ENCODE measurements at regions not wholly inside any gene's neighbourhood (a gene's known extent, or its start where the extent isn't known, plus 50 kb on each side); places are given as distances from the start of the nearest gene placed in this dataset.
"Not testable (repeated sequence)": the region's sequence is repeated elsewhere in the genome, so short reads cannot be mapped to it uniquely, and the experiment has no call there.

DNA sequence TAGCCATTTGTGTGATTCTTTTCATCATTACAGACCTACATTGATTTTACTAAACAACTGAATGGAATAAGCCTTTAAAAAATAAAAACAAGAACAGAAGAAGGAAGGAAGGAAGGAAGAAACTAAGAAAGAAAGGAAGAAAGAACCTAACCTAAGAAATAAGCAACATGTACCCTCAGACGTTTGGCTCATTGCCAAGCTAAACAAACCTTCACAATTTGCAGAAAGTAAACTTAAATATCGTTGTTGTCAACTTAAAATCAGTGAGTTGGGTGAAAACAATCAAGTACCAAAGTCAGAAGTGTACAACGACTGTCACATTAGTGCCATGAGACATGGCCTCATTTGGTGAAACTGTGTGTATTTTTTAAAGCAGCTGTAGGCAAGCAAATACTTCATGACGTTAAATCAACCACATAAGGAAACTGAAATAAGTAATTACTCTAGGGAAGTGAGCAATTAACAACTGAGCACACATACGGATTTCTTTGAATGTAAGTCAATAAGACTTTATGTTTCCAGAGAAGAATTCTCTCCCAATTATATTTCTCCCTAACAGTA, 313.1 kb upstream of the TMPRSS15 start:
- no peak for DNase-seq (ENCODE audit: low read depth)

DNA sequence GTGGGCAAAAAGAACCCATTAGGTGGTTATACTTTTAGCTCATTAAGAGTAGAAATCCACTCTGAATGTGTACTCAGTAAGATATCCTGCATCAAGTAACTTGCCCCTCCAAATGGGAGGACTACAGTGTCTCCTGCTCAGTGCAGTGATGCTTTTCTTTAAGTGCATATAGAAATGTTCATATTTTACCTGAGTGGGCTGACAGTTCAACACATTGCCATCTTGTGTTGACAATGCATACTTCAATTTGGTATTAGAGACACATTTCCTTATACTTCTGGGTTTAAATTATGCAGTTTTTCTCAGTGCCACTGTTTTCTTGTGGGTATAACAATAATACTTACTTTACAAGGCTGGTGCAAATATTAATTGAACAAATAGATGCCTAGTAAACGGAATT, 318.6 kb upstream of the TMPRSS15 start:
- DNase-seq (ENCODE audit: low read depth), result no peak

DNA sequence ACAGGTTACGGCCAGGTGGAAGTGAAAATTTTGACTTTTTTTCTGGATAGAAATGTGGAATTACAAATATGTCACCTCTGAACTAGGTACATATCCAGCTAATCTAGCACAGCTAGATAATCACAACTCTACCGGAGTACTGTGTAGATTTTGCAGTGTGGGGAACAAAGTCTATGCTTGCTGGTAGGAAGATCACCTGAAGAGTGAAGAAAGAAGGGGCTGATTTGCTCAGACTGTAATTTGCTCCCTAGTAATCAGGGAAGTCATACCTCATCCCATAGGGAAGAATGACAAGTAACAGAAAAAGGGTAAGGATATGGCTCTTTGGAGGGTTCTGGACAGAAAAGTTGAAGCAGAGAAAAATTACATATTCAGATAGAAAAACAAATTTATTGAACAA, 319.6 kb upstream of the TMPRSS15 start:
- DNase-seq (ENCODE audit: low read depth), result no peak

DNA sequence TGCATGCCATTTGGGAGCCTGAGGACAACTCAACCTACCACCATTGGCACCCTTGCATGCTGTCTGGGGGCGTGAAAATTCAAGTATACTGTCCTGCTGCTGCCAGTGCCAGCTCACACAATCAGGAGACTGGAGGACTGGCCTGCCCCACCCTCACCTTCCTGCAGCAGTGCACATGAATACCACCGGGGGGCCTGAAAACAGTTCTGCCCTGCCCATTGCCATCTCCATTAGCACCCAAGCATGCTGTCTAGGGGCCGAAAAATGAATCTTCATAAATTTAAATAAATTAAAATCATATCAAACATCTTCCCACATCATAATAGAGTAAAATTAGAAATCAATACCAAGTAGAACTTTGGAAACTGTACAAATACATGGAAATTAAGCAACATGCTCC, 322.1 kb upstream of the TMPRSS15 start:
- no peak for DNase-seq (ENCODE audit: low read depth)

DNA sequence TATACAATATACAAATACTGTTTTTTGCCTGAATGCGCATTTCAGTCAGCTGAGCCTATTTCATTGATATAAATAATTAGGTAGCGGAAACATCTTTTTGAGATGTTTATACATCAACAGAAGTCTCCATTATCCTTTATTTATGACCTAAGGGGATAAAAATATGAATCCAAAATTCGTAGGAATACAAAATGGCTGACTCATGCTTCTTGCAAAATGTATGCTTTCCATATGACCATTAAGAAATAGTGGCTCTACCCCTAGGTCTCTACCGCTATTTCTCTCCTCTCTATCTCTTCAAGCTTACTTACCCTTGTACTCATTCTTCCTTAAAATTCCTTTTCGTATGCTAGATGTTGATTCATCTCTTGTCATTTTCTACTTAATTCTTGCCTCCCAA, 338.4 kb upstream of the TMPRSS15 start:
- no peak for DNase-seq (ENCODE audit: low read depth)

DNA sequence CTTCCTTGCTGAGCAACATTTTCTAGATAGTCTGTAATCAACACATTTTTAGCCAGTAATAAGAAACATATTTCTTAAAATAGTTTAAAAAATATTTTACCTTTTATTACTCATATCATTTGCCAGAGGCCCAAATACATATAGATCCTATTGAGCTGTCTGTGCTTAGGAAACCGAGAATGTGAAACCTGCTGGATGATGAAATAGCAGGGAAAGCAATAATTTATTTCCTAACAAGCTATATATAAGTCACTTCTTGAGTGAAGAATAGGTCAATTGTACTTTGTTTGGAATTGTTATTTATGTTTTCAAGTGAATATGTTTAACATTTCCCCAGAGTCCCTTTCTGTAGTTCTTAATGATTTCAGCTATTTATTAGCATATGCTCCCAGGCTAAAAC, 339.9 kb upstream of the TMPRSS15 start:
- no peak for DNase-seq (ENCODE audit: low read depth)

DNA sequence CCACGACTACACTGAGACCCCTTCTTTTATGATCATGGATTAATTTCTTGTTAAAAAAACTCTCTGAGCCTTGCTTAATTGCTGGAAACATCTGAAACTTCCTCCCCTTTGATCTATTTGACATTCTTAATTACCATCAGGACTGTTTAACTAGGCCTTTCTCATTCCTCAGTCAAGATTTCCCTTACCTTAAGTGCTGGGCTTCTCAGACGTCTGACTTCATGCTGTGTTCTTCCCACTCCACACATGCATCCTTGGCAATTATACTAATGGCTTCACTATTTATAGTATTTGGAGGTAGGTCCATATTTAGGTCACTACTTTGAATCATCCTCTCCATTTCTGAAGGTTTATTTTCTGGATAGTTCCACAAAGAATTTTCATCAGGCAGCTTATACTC, 341.3 kb upstream of the TMPRSS15 start:
- DNase-seq (ENCODE audit: low read depth), result no peak

DNA sequence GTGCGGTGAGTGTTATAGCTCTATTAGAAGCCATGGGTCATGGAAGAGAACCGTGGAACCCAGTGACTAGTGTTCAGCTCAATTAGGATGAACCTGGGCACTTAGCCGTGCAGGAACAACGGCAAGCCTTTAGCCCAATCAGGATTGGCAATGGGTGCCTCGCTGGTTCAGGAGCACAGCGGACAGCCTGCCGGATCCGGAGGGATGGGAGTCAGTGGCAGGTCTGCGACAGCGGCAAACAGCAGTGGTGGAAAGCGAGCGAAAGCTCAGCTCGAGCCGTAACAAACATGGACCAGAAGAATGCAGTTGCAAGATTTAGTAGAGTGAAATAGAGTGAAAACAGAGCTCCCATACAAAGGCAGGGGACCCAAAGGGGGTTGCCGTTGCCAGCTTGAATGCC, 349.3 kb upstream of the TMPRSS15 start:
- not testable (repeated sequence) for DNase-seq (ENCODE audit: low read depth)

DNA sequence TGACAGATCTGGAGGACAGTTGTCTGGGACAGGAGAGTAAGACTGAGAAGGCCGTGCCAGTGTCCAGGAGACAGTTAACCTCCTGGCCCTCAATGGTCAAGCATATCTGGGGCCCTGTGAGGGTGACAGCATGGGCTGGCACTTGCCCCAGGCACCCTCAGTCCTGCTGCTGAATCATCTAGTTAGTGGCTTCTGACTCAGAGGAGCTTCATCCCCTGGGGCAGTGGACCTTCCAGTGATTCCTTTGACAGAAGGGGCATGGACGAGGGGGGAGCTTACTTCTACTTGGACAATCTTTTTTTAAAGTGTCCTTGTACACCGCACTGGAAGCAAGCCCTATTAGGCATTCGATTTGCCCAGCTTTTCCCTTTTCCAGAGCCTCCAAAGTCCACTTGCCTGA, 352.7 kb upstream of the TMPRSS15 start:
- not testable (repeated sequence) for DNase-seq (ENCODE audit: low read depth)

DNA sequence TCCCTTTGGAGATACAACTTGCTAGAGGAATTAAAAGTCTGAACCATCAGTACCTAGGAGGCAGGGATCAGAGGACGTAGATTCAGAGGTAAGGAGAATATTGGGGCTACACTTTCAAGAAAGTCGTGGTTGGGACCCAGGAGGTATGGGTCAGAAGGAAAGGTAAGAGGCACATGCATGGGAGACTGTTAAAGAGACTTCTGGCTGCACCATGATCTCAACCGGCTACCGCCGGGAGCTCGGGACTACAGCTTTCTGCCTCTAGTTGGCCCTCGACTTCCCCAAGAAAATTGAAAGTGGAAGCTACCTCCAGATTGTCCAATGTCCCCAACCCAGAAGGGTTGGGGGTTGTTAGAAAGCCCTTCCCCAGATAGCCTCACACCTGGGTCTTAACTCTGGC, 355.7 kb upstream of the TMPRSS15 start:
- no peak for DNase-seq (ENCODE audit: low read depth)

DNA sequence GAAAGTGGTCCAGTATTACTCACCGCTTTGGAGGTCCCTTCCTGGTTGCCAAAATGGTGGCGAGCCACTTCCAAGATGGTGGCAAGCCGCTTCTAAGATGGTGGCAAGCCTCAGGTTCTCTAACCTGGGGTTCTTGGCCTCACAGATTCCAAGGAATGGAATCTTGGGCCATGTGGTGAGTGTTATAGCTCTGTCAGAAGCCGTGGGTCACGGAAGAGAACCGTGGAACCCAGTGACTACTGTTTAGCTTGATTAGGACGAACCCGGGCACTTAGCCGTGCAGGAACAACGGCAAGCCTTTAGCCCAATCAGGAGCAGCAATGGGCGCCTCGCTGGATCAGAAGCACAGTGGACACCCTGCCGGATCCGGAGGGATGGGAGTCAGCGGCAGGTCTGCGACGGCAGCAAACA, 356.2 kb upstream of the TMPRSS15 start:
- DNase-seq (ENCODE audit: low read depth), result no peak

DNA sequence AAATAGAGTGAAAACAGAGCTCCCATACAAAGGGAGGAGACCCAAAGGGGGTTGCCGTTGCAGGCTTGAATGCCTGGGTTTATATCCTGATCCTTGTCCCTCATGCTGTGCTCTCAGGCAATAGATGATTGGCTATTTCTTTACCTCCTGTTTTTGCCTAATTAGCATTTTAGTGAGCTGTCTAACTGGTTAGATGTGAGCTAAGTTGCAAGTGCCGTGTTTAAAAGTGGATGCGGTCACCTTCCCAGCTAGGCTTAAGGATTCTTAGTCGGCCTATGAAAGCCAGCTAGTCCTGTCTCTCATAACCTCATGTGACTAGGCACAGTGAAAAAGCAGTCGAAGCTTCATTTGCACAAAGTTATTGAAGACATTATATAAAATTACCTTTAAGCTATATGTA, 356.7 kb upstream of the TMPRSS15 start:
- no peak for DNase-seq (ENCODE audit: low read depth)

DNA sequence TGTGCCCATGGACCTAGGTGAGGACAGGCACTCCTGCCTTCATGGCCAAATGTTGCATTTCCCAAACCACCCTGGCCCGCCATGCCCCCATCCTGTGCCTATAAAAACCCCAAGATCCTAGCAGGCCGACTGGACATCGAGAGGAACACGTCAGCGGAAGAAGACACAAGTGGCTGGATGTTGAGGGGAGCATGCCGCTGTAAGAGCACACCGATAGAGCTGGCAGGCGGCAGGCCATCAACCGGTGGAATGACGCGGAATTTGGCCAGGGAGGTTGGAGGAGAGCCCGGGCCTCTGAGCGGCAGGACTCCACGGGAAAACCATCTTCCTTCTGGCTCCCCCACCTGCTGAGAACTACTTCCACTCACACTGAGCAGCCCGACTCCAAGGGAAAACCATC, 361.1 kb upstream of the TMPRSS15 start:
- no peak for DNase-seq (ENCODE audit: low read depth)

DNA sequence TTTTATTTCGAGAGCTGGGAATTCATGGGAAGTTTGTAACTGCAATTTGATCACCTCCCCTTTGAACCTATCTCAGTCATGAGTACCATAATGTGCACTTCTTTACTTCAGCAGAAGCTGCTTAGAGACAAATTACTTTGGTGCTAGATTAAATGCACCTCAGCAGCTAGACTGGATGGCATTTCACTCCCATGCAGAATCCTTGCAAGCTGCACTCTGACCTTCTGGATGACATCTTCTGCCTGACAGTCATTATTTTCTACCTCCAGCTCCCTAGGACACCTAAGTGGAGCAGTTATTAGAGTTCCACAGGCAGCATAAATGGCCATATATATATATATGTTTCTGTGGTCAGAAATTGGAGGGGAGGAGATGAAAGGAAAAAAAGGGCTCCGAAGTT, 366.0 kb upstream of the TMPRSS15 start:
- no peak for DNase-seq (ENCODE audit: low read depth)

DNA sequence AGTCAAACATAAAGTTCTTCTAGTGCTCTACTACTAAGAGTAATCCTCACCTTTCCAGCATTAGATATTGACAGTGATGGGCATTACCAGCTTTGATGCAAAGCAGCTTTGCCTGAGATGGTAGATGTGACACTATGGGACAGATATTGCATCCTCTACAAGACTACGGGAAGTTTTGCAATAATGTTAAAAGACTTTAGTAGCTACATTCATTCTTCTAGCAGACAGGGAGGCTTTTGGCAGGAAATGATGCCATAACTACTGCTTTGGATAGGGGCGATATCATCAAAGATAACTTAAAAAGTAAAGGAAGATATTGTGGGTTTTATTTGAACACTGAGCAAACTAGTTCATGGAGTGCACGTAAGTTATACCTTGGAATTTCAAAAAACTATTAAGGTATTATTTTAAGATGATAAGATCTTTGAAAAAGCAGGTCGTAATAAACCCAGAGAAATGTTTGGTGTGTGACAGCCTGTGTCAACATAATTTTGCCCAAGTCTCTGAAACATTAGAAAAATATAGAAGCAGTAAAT, 368.3 kb upstream of the TMPRSS15 start:
- DNase-seq (ENCODE audit: low read depth), result no peak

DNA sequence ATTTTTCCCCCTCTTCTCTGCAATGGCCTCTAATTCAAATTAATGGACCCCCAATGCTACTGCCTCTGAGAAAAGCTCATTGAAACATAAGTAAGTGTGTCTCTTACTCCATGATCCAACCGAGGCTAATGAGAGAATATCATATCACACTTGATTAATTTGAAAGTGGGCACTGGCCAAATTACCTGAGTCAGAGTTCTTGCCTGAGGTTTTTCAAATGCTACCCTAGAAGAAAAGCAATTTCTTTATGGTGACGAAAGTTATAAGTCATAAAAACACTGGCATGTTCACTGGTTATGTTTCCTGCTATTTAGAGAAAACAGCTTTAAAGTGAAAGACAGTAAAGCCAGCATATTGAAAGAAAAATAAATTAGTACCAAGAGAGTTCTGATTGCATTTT, 368.8 kb upstream of the TMPRSS15 start:
- DNase-seq (ENCODE audit: low read depth), result no peak

DNA sequence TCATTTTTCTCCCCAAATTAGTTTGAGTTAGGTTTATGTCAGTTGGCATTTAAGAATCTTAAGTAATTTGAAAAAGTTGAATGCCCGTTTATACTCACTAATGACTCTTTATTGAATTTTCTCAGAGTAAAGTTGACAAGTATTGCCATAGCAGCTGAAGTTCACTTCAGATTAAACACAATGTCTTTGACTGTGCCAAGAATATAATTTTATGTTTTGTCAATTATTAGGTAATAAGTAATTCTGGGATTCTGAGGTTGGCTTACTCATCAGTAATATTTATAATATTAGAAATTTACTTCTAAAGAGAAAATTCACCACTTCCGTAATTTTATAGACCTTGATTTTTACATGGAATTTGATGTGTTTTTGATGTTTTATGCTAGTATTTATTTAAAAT, 369.3 kb upstream of the TMPRSS15 start:
- no peak for DNase-seq (ENCODE audit: low read depth)

DNA sequence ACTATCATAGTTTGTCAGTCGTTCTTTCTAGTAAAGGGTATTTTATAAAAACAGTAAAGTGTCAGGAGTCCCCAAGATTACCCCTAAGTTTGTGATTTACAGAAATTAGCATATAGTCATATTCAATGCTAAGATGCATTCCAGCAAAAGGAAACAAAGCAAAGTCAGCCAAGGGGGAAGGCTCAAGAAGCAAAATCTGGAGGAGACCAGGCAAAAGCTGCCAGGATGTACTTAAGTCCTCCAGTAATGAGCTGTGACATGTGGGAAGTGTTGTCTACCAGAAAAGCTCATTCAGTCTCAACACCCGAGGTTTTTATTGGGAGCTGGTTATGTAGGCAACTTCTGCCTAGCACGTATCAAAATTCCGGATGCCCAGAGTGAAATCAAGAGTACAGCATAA, 373.4 kb upstream of the TMPRSS15 start:
- DNase-seq (ENCODE audit: low read depth), result no peak

DNA sequence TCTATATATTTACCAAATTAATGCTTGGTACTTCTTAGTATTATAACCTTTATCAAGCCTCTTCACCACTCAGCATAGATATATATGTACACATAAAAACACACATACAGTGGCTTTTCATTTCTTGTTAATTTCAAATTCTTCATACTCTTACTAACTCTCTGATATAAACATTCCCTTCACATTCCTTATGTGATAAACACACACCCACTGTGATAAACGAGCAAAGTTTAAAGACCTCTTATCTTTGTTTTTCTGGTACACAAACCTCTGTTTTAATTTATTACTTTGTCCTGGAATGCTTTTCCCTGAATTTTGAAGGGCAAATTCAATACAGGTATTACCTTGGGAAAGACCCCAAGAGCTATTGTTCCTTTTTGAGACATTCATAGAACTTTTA, 379.1 kb upstream of the TMPRSS15 start:
- DNase-seq (ENCODE audit: low read depth), result no peak

DNA sequence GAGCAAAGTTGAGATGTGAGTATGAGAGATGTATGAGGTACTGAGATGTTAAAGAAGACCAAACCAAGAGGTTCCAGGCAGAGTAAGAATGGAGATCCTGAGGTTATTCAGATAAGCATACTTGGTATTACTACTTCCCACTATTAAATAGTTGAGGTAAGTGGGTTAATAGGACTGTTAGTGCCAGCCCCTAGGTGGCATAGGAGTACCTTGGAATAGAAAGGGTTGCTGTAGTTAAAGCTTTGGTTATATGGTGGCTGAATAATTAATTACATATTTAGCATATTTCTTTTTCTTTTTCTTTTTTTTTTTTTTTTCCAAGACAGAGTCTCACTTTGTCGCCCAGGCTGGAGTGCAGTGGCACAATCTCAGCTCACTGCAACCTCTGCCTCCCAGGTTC, 397.9 kb upstream of the TMPRSS15 start:
- DNase-seq (ENCODE audit: low read depth), result no peak

DNA sequence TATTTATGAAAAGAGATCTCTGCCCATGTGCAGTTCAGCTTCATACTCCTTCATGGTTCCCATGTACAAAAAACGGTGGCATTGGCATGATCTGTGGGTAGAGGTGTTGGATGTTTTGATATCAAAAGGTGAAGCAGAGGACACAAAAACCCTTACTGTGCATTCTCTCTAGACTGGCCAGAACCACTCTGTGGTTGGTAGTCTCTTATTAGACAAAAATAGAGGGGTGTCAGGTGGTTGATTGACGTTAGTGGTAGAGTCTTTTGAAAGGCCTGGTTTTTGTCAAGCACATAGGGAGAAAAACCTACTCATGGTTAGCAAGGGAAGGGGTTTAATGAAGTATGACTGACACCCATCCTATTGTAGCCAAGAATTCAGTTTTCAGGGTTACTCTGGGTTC, 400.0 kb upstream of the TMPRSS15 start:
- DNase-seq (ENCODE audit: low read depth), result no peak

DNA sequence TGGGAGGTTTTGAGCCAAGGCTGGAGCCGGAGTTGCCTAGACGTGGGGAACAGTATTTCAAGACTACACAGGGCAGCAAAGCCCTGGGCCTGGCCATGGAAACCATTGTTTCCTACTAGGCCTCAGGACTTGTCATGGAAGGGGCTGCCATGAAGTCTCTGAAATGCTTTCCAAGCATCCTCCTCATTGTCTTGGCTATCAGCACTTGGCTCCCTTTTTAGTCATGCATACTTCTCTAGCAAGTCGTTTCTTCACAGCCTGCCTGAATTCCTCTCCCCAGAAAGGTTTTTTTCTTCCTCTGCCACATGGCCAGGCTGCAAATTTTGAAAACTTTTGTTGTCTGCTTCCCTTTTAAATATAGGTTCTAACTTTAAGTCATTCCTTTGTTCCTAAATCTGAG, 406.6 kb upstream of the TMPRSS15 start:
- no peak for DNase-seq (ENCODE audit: low read depth)

DNA sequence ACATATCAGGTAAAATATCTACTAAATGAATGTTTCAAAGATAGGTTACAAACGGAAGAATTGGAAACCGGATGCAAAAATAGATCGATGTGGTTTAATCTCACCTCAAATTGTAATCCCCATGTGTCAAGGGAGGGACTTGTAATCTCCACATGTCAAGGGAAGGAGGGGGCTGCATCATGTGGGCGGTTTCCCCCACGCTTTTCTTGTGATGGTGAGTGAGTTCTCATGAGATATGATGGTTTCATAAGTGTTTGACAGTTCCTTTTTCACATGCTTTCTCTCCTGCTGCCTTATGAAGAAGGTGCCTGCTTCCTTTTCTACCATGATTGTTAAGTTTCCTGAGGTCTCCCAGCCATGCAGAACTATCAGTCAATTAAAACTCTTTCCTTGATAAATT, 408.7 kb upstream of the TMPRSS15 start:
- DNase-seq (ENCODE audit: low read depth), result no peak

DNA sequence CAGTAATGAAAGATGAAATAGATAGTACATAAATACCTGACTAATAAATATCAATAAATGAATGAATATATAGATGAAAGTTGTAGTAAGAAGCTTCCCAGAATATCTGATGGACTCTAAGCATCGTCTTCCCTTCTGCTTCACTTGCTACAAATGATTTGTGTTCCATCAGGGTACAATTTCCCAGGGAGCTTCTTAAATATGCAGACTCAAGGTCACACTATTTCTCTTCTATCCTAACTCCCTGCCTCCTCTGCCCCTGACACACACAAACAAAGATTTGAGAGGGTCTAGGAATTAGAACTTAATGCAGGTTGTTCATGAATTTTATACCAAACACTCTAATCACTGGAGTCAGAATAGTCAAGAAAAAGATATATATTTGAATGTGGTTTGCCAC, 415.9 kb upstream of the TMPRSS15 start:
- no peak for DNase-seq (ENCODE audit: low read depth)

DNA sequence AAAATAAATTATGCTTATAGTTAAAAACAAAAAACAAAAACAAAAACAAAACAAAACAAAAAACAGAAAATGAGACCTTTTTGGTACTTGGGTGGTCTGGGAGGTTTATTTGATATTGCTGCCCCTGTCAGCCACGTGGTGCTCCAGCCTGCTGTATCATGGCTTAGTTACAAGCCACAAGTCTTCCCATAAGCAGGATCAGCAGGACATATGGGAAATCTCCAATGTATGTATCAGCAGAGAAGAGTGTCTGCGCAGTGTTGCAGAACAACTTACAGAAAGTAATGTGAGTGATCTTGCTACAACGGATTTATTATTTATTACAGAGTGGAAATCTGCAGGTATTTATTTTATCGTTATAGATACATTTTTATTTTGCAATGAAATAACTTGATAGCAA, 423.0 kb upstream of the TMPRSS15 start:
- no peak for DNase-seq (ENCODE audit: low read depth)
